Astrocyte (in vitro differentiated cells and primary cell): ENCODE measurements at regions not wholly inside any gene's neighbourhood (a gene's known extent, or its start where the extent isn't known, plus 50 kb on each side); places are given as distances from the start of the nearest gene placed in this dataset.
A peak's percentile ranks its signal among the peaks of the same experiment; 100 is the strongest.

ENCODE experiments used
- DNase-seq: peaks from one replicate; pipeline ENCODE4 v3.0.0-alpha.2; 2010; ENCODE audit warnings: low read depth
- FAIRE-seq: peaks from 2 replicates; lab custom pipeline; 2011; peaks lifted over from hg19 to GRCh38; lab: Jason Lieb, UNC
- H2AFZ ChIP-seq: 2 replicates; pipeline ENCODE4 v1.6.0; 2012; ENCODE audit warnings: low read depth, low read length, inconsistent platforms
- H3K27ac ChIP-seq: 2 replicates; pipeline ENCODE4 v1.5.1; 2011; ENCODE audit warnings: low read depth, low read length, inconsistent platforms
- H3K27me3 ChIP-seq: 2 replicates; pipeline ENCODE4 v1.6.0; 2011; ENCODE audit warnings: low read length, inconsistent platforms; ENCODE audit not compliant: insufficient read depth
- H3K36me3 ChIP-seq: 2 replicates; pipeline ENCODE4 v1.5.1; 2011; ENCODE audit warnings: low read length, inconsistent platforms; ENCODE audit not compliant: insufficient read depth
- H3K4me1 ChIP-seq: 2 replicates; pipeline ENCODE4 v1.5.1; 2011; ENCODE audit warnings: low read length, inconsistent platforms; ENCODE audit not compliant: insufficient read depth
- H3K4me2 ChIP-seq: 2 replicates; pipeline ENCODE4 v1.6.0; 2012; ENCODE audit warnings: low read length, inconsistent platforms
- H3K4me3 ChIP-seq: 2 replicates; pipeline ENCODE4 v1.5.1; 2011; ENCODE audit warnings: low read depth, mild to moderate bottlenecking, low read length, inconsistent platforms; ENCODE audit not compliant: insufficient read depth
- H3K79me2 ChIP-seq: 2 replicates; pipeline ENCODE4 v1.6.0; 2012; ENCODE audit warnings: mild to moderate bottlenecking, low read length, inconsistent platforms; ENCODE audit not compliant: insufficient read depth
- H3K9ac ChIP-seq: 2 replicates; pipeline ENCODE4 v1.6.0; 2012; ENCODE audit warnings: mild to moderate bottlenecking, low read length, inconsistent platforms
- H3K9me3 ChIP-seq: 2 replicates; pipeline ENCODE4 v1.5.1; 2012; ENCODE audit warnings: low read depth, mild to moderate bottlenecking, low read length, inconsistent platforms; ENCODE audit not compliant: insufficient read depth
- H4K20me1 ChIP-seq: 2 replicates; pipeline ENCODE4 v1.6.0; 2012; ENCODE audit warnings: low read length, inconsistent platforms; ENCODE audit not compliant: insufficient read depth
- H3K27ac Mint-ChIP-seq: one replicate; pipeline ENCODE4 v1.8.0; 2021; ENCODE audit warnings: mild to moderate bottlenecking, mixed read lengths; ENCODE audit not compliant: unreplicated experiment
- H3K27me3 Mint-ChIP-seq: one replicate; pipeline ENCODE4 v1.8.0; 2021; ENCODE audit warnings: low read depth, mixed read lengths; ENCODE audit not compliant: unreplicated experiment
- H3K36me3 Mint-ChIP-seq: one replicate; pipeline ENCODE4 v1.8.0; 2021; ENCODE audit warnings: low read depth, mixed read lengths; ENCODE audit not compliant: unreplicated experiment
- H3K4me1 Mint-ChIP-seq: one replicate; pipeline ENCODE4 v1.8.0; 2021; ENCODE audit warnings: low read depth, mixed read lengths; ENCODE audit not compliant: unreplicated experiment
- H3K4me3 Mint-ChIP-seq: one replicate; pipeline ENCODE4 v1.8.0; 2021; ENCODE audit warnings: mild to moderate bottlenecking, moderate library complexity, mixed read lengths; ENCODE audit not compliant: unreplicated experiment
- H3K9me3 Mint-ChIP-seq: one replicate; pipeline ENCODE4 v1.8.0; 2021; ENCODE audit warnings: mild to moderate bottlenecking, mixed read lengths; ENCODE audit not compliant: unreplicated experiment
- CTCF ChIP-seq: IDR thresholded peaks from 2 replicates; pipeline ENCODE4 v1.5.1; 2011; ENCODE audit warnings: low read depth, mild to moderate bottlenecking, inconsistent platforms, low read length, moderate library complexity; ENCODE audit not compliant: insufficient read depth
- EZH2 ChIP-seq: IDR thresholded peaks from 2 replicates; pipeline ENCODE4 v1.6.1; 2012; ENCODE audit warnings: mild to moderate bottlenecking, low read length, inconsistent platforms; ENCODE audit not compliant: insufficient read depth

- H3K4me3 ChIP-seq: no peak overlapping the region
- peaks cover 5% of the 10 kb centered on the region for H3K27me3 ChIP-seq
- no peaks in the 10 kb centered on the region for H3K9me3 ChIP-seq
- H3K9ac ChIP-seq: no peak overlapping the region
- Mint-ChIP-seq H3K4me3 (no peak overlapping the region), H3K27ac (no peak overlapping the region), H3K36me3 (no peaks in the 10 kb centered on the region), H3K9me3 (no peaks in the 10 kb centered on the region), H3K4me1 (peaks cover 8% of the 10 kb centered on the region), H3K27me3 (peaks cover 3% of the 10 kb centered on the region)
- DNase-seq (peak; percentile 75), FAIRE-seq (no peak)
- no peak for TF ChIP-seq EZH2
- TF ChIP-seq CTCF: no peak
- no peaks in the 10 kb centered on the region for H3K4me1 ChIP-seq
- H3K4me2 ChIP-seq: no peak overlapping the region
- H3K27ac ChIP-seq: no peak overlapping the region
- H3K36me3 ChIP-seq: no peaks in the 10 kb centered on the region
- H3K79me2 ChIP-seq: no peaks in the 10 kb centered on the region
- no peaks in the 10 kb centered on the region for H4K20me1 ChIP-seq
- no peak overlapping the region for H2AFZ ChIP-seq
Observed at GRCh38 chr4:37737466-37737865, 51.3 kb upstream of the RELL1 start.
